Gastrocnemius medialis (tissue), 4 donors: ENCODE measurements at regions not wholly inside any gene's neighbourhood (a gene's known extent, or its start where the extent isn't known, plus 50 kb on each side); places are given as distances from the start of the nearest gene placed in this dataset.
"Not testable (repeated sequence)": the region's sequence is repeated elsewhere in the genome, so short reads cannot be mapped to it uniquely, and the experiment has no call there.

ENCODE experiments used
- ATAC-seq, 2 donors: fragments of 150-250 bp; one replicate each; pipeline ENCODE4 v1.9.1; 2016
- DNase-seq, 2 donors: peaks; one replicate each; pipeline ENCODE4 v3.0.0-alpha.2; 2019
- H3K27ac ChIP-seq, 4 donors: fragments of 200-600 bp; sonication (generic); 1 replicate in 1 of 4; 2 replicates in 3 of 4; pipeline ENCODE4 v1.5.1; 2016 to 2018; ENCODE audit warnings: mild to moderate bottlenecking in 2 of 4, moderate library complexity in 1 of 4
- H3K27me3 ChIP-seq, 3 donors: fragments of 200-600 bp; sonication (generic) in 2 of 3; 1 replicate in 1 of 3; 2 replicates in 2 of 3; pipeline versions ENCODE4 v1.5.1 to v1.6.0; 2016 to 2019; ENCODE audit warnings: mild to moderate bottlenecking in 1 of 3, moderate library complexity in 1 of 3
- H3K36me3 ChIP-seq, 2 donors: fragments of 200-600 bp; sonication (generic) in 1 of 2; one replicate each; pipeline ENCODE4 v1.5.1; 2017 to 2018
- H3K4me1 ChIP-seq, 2 donors: fragments of 200-600 bp; sonication (generic) in 1 of 2; one replicate each; pipeline ENCODE4 v1.5.1; 2016 to 2017; ENCODE audit warnings: mild to moderate bottlenecking in 2 of 2
- H3K4me3 ChIP-seq, 4 donors: fragments of 200-600 bp; sonication (generic) in 3 of 4; 1 replicate in 1 of 4; 2 replicates in 3 of 4; pipeline ENCODE4 v1.5.1; 2016 to 2019; ENCODE audit warnings: mild to moderate bottlenecking in 2 of 4
- H3K9me3 ChIP-seq, 3 donors: fragments of 200-600 bp; sonication (generic) in 2 of 3; 1 replicate in 1 of 3; 2 replicates in 2 of 3; pipeline ENCODE4 v1.5.1; 2016 to 2019
- POLR2A ChIP-seq, 2 donors: fragments of 450-650 bp; IDR thresholded peaks; one replicate each; pipeline ENCODE4 v1.6.1; 2017; ENCODE audit warnings: antibody characterized with exemption in 2 of 2, mild to moderate bottlenecking in 2 of 2, moderate library complexity in 2 of 2
- in situ Hi-C, 4 donors: fragments of 200-750 bp; cut with MboI; loops; one replicate each; pipeline versions ENCODE4 v1.15.0 to v1.8.0; 2017; ENCODE audit warnings: low sequenced_read_pairs in 4 of 4
- intact Hi-C: fragments of 100-400 bp; cut with DNase I; formaldehyde crosslinking; loops from one replicate; pipeline ENCODE4 v1.15.1; 2023; ENCODE audit warnings: low total_unique reads
- TF ChIP-seq, protein P1 (sequence below), 5 experiments: fragments of 450-650 bp in 3 of 5; fragments of 200-600 bp in 2 of 5; sonication (generic) in 2 of 5; IDR thresholded peaks in 4 of 5; conservative IDR thresholded peaks in 1 of 5; 1 replicate in 4 of 5; 2 replicates in 1 of 5; pipeline ENCODE4 v1.5.1; 2016 to 2019; ENCODE audit warnings: antibody characterized with exemption in 5 of 5, mild to moderate bottlenecking in 3 of 5, moderate library complexity in 3 of 5

DNA sequence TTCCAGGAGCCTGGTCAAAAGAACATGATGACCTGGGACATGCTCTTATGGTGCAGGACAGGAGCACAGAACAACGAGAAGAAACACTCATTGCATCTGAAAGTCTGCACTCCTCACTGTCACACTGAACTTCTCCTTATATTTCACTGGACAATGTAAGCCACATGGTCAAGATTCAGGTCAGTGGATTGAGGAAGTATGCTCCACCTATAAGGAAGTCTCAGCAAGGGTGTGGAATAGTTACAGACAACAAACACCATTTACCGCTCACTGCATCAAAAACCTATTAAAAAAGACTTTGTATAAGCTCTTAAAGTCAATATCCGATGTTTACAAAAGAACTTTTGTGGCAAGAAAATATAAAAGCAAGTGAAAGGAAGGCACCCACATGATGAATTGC lies 153.1 kb upstream of the FOXG1 start:
- intact Hi-C loops = no loop called here
- TF ChIP-seq, protein P1, sequence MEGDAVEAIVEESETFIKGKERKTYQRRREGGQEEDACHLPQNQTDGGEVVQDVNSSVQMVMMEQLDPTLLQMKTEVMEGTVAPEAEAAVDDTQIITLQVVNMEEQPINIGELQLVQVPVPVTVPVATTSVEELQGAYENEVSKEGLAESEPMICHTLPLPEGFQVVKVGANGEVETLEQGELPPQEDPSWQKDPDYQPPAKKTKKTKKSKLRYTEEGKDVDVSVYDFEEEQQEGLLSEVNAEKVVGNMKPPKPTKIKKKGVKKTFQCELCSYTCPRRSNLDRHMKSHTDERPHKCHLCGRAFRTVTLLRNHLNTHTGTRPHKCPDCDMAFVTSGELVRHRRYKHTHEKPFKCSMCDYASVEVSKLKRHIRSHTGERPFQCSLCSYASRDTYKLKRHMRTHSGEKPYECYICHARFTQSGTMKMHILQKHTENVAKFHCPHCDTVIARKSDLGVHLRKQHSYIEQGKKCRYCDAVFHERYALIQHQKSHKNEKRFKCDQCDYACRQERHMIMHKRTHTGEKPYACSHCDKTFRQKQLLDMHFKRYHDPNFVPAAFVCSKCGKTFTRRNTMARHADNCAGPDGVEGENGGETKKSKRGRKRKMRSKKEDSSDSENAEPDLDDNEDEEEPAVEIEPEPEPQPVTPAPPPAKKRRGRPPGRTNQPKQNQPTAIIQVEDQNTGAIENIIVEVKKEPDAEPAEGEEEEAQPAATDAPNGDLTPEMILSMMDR (IDR thresholded peaks at IDR 0.05 in 4 of 5, conservative IDR thresholded peaks at IDR 0.05 in 1 of 5) = no peak
- no peak for TF ChIP-seq POLR2A (IDR thresholded peaks at IDR 0.05)
- Histone ChIP-seq H3K36me3 (no peaks in the 10 kb centered on the region), H3K27ac (no peak overlapping the region), H3K9me3 (no peaks in the 10 kb centered on the region), H3K4me3 (no peak overlapping the region), H3K27me3 (no peaks in the 10 kb centered on the region), H3K4me1 (no peaks in the 10 kb centered on the region)
- DNase-seq (no peak), ATAC-seq (no peak)
- in situ Hi-C loops = no loop called here

DNA sequence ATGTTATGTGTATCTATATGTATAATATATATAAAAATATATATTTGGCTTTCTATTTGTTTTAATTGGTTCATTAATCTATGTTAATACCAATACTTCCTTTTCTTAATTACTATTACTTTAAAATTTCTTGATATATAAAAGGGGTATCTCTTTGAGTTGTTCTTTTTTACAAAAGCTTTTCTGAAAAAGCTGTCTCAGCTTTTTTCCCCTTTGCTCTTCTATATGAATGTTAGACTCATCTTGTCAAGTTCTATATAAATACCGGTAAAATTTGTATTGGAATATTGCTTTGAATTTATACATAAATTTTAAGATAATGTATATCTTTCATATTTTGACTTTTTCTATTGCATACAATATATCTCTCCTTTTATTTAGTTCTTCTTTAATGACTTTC lies 139.8 kb upstream of the FOXG1 start:
- intact Hi-C loops = no loop called here
- Histone ChIP-seq H3K36me3 (no peaks in the 10 kb centered on the region), H3K9me3 (no peaks in the 10 kb centered on the region), H3K4me3 (no peak overlapping the region), H3K4me1 (no peaks in the 10 kb centered on the region), H3K27me3 (no peaks in the 10 kb centered on the region), H3K27ac (no peak overlapping the region)
- no peak for TF ChIP-seq POLR2A (IDR thresholded peaks at IDR 0.05)
- TF ChIP-seq, protein P1 (IDR thresholded peaks at IDR 0.05 in 4 of 5, conservative IDR thresholded peaks at IDR 0.05 in 1 of 5) = no peak
- ATAC-seq = no peak
- no peak for DNase-seq
- in situ Hi-C loops = no loop called here

DNA sequence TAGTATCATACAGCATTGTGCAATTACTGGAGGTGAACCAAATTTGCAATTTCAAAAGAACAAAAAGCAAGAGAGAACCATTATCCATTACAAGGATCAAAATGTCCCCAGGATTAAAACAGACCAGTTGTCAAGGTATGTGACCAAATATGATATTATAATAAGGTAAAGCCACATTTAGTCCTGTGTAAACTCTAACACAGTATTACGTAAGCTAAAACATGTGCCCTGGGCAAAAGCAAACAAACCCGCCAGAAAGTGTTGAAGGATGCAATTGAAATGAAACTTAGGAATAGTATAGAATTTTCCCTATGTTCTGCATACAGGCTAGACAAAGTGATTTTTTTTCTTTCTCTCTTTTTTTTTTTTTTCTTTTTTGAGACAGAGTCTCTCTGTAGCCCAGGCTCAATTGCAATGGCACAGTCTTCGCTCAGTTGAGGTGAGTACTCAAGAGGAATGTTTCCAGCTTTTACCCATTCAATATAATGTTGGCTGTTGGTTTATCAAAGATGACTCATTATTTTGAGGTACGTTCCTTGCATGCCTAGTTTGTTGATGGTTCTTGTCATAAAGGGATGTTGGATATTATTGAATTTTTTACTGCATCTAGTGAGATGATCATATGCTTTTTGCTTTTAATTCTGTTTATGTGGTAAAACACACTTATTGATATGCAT lies 137.1 kb upstream of the FOXG1 start:
- no peaks in the 10 kb centered on the region for H3K4me1 ChIP-seq
- H3K4me3 ChIP-seq = no peak overlapping the region
- in situ Hi-C loops (no loop called here), intact Hi-C loops (no loop called here)
- H3K27ac ChIP-seq = no peak overlapping the region
- no peaks in the 10 kb centered on the region for H3K36me3 ChIP-seq
- H3K9me3 ChIP-seq = no peaks in the 10 kb centered on the region
- ATAC-seq (no peak), DNase-seq (no peak)
- TF ChIP-seq POLR2A (IDR thresholded peaks at IDR 0.05) = no peak
- TF ChIP-seq, protein P1 (IDR thresholded peaks at IDR 0.05 in 4 of 5, conservative IDR thresholded peaks at IDR 0.05 in 1 of 5) = no peak
- H3K27me3 ChIP-seq = no peaks in the 10 kb centered on the region

DNA sequence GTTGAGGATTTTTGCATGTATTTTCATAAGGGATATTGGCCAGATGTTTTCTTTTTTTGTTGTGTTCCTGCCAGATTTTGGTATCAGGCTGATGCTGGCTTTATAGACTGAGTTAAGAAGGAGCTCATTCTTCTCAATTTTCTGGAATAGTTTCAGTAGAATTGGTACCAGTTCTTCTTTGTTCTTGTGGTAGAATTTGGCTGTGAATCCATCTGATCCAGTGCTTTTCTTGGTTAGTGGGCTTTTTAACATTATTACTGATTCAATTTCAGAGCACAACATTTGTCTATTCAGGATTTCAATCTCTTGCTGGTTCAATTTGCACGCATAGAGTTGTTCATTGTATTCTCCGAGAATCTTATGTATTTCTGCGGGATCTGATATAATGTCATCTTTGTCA lies 136.5 kb upstream of the FOXG1 start:
- intact Hi-C loops (no loop called here), in situ Hi-C loops (no loop called here)
- H3K27ac ChIP-seq = no peak overlapping the region
- ATAC-seq = no peak
- H3K27me3 ChIP-seq = no peaks in the 10 kb centered on the region
- no peaks in the 10 kb centered on the region for H3K9me3 ChIP-seq
- TF ChIP-seq, protein P1 (IDR thresholded peaks at IDR 0.05 in 4 of 5, conservative IDR thresholded peaks at IDR 0.05 in 1 of 5) = no peak
- DNase-seq = no peak
- no peaks in the 10 kb centered on the region for H3K4me1 ChIP-seq
- H3K36me3 ChIP-seq = no peaks in the 10 kb centered on the region
- H3K4me3 ChIP-seq = no peak overlapping the region

DNA sequence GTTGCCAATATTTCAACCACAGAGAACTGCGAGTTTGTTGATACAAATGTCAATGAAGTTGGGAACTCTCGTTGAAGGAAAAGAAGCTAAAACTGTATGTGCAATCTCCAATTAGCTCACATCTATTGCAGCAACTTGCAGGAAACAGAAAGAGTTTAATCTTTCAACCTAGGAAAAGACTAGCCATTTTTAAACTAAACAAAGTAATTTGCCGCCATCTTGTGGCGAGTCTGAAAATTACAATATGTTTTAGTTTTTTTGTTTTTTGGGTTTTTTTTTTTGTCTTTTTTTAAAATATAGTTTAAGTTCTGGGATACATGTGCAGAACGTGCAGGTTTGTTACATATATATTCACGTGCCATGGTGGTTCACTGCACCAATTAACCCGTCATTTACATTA lies 131.2 kb upstream of the FOXG1 start:
- ATAC-seq (no peak), DNase-seq (no peak)
- Histone ChIP-seq H3K9me3 (no peaks in the 10 kb centered on the region), H3K27ac (no peak overlapping the region), H3K4me1 (no peaks in the 10 kb centered on the region), H3K36me3 (no peaks in the 10 kb centered on the region), H3K27me3 (no peaks in the 10 kb centered on the region), H3K4me3 (no peak overlapping the region)
- no peak for TF ChIP-seq POLR2A (IDR thresholded peaks at IDR 0.05)
- TF ChIP-seq, protein P1 (IDR thresholded peaks at IDR 0.05 in 4 of 5, conservative IDR thresholded peaks at IDR 0.05 in 1 of 5) = peak in 2 of 5 experiments; percentile 21 to 32
- intact Hi-C loops = no loop called here
- in situ Hi-C loops = no loop called here

DNA sequence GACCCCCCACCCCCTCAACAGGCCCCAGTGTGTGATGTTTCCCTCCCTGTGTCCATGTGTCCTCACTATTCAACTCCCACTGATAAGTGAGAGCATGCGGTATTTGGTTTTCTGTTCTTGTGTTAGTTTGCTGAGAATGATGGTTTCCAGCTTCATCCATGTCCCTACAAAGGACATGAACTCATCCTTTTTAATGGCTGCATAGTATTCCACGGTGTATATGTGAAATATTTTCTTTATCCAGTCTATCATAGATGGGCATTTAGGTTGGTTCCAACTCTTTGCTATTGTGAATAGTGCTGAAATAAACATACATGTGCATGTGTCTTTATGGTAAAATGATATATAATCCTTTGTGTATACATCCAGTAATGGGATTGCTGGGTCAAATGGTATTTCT lies 130.8 kb upstream of the FOXG1 start:
- H3K9me3 ChIP-seq, H3K4me1 ChIP-seq, H3K36me3 ChIP-seq, H3K27me3 ChIP-seq, H3K27ac ChIP-seq, H3K4me3 ChIP-seq, in situ Hi-C loops, intact Hi-C loops, DNase-seq, ATAC-seq: not testable (repeated sequence)

DNA sequence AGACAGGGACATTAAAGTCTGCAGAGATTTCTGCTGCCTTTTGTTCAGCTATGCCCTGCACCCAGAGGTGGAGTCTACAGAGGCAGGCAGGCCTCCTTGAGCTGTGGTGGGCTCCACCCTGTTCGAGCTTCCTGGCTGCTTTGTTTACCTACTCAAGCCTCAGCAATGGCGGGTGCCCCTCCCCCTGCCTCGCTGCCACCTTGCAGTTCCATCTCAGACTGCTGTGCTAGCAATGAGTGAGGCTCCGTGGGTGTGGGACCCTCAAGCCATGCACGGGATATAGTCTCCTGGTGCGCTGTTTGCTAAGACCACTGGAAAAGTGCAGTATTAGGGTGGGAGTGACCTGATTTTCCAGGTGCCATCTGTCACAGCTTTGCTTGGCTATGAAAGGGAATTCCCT lies 125.4 kb upstream of the FOXG1 start:
- H3K9me3 ChIP-seq, H3K36me3 ChIP-seq, intact Hi-C loops, H3K27ac ChIP-seq, ATAC-seq, H3K27me3 ChIP-seq, H3K4me1 ChIP-seq, H3K4me3 ChIP-seq, DNase-seq, in situ Hi-C loops: not testable (repeated sequence)
